RWPE2 (cell line): ENCODE measurements at regions not wholly inside any gene's neighbourhood (a gene's known extent, or its start where the extent isn't known, plus 50 kb on each side); places are given as distances from the start of the nearest gene placed in this dataset.

Source experiments
- ATAC-seq: fragments of 200-7000 bp; cut with Tn5 transposase; 3 replicates; pipeline ENCODE4 v1.9.1; 2021; ENCODE audit warnings: low read depth
- DNase-seq: peaks from one replicate; pipeline ENCODE4 v3.0.0-alpha.2; 2020; ENCODE audit warnings: low spot score
- H3K27ac ChIP-seq: fragments of 450-650 bp; 2 replicates; pipeline ENCODE4 v1.5.1; 2017; ENCODE audit warnings: mild to moderate bottlenecking; ENCODE audit not compliant: poor library complexity, severe bottlenecking
- H3K27me3 ChIP-seq: fragments of 250-450 bp; sonication (Bioruptor Pico); 2 replicates; pipeline ENCODE4 v1.5.1; 2021; ENCODE audit warnings: mild to moderate bottlenecking, moderate library complexity; ENCODE audit not compliant: insufficient read depth, poor library complexity, severe bottlenecking
- H3K36me3 ChIP-seq: fragments of 250-450 bp; sonication (Bioruptor Pico); 2 replicates; pipeline ENCODE4 v1.5.1; 2020; ENCODE audit warnings: low read depth, mild to moderate bottlenecking, moderate library complexity
- H3K4me1 ChIP-seq: fragments of 250-450 bp; sonication (Bioruptor Pico); 2 replicates; pipeline ENCODE4 v1.5.1; 2021; ENCODE audit warnings: mild to moderate bottlenecking, moderate library complexity; ENCODE audit not compliant: insufficient read depth, poor library complexity, severe bottlenecking
- H3K4me3 ChIP-seq: fragments of 250-450 bp; sonication (Bioruptor Pico); 2 replicates; pipeline ENCODE4 v1.5.1; 2021; ENCODE audit warnings: mild to moderate bottlenecking, moderate library complexity; ENCODE audit not compliant: severe bottlenecking
- H3K9me3 ChIP-seq: fragments of 250-450 bp; sonication (Bioruptor Pico); 2 replicates; pipeline ENCODE4 v1.5.1; 2021; ENCODE audit warnings: mild to moderate bottlenecking, moderate library complexity; ENCODE audit not compliant: severe bottlenecking
- CTCF ChIP-seq: fragments of 450-650 bp; IDR thresholded peaks from one replicate; pipeline ENCODE4 v1.5.1; 2017; ENCODE audit warnings: mild to moderate bottlenecking, moderate library complexity; ENCODE audit not compliant: poor library complexity, severe bottlenecking

GRCh38 chr15:92772626-92773244, 117.2 kb upstream of the FAM174B start:
- Histone ChIP-seq H3K27ac (no peak overlapping the region), H3K4me3 (no peak overlapping the region), H3K9me3 (no peaks in the 10 kb centered on the region), H3K4me1 (no peaks in the 10 kb centered on the region), H3K27me3 (no peaks in the 10 kb centered on the region), H3K36me3 (no peaks in the 10 kb centered on the region)
- no peak for DNase-seq
- ATAC-seq: no peak
- no peak for TF ChIP-seq CTCF

- Histone ChIP-seq H3K4me1 (no peaks in the 10 kb centered on the region), H3K27me3 (no peaks in the 10 kb centered on the region), H3K27ac (no peak overlapping the region), H3K4me3 (no peak overlapping the region), H3K36me3 (no peaks in the 10 kb centered on the region), H3K9me3 (no peaks in the 10 kb centered on the region)
- ATAC-seq (no peak), DNase-seq (no peak)
- no peak for TF ChIP-seq CTCF
Observed at GRCh38 chr15:92773340-92773739, 117.8 kb upstream of the FAM174B start.

- no peak for ATAC-seq
- no peak for TF ChIP-seq CTCF
Observed at GRCh38 chr15:92779874-92780273, 120.2 kb upstream of the CHD2 start.

GRCh38 chr15:92780843-92781242, 119.3 kb upstream of the CHD2 start:
- no peak overlapping the region for H3K27ac ChIP-seq
- H3K27me3 ChIP-seq: no peaks in the 10 kb centered on the region
- peaks cover 6% of the 10 kb centered on the region for H3K9me3 ChIP-seq
- DNase-seq (no peak), ATAC-seq (no peak)
- H3K4me3 ChIP-seq: no peak overlapping the region
- TF ChIP-seq CTCF: no peak
- no peaks in the 10 kb centered on the region for H3K4me1 ChIP-seq
- no peaks in the 10 kb centered on the region for H3K36me3 ChIP-seq

More at GRCh38 chr15:92779874-92780273, 120.2 kb upstream of the CHD2 start:
- no peaks in the 10 kb centered on the region for H3K36me3 ChIP-seq
- no peak for DNase-seq
- H3K27me3 ChIP-seq: no peaks in the 10 kb centered on the region
- H3K4me1 ChIP-seq: no peaks in the 10 kb centered on the region
- no peak overlapping the region for H3K4me3 ChIP-seq
- H3K9me3 ChIP-seq: peaks cover 6% of the 10 kb centered on the region
- H3K27ac ChIP-seq: no peak overlapping the region

- H3K27ac ChIP-seq: no peak overlapping the region
- H3K36me3 ChIP-seq: no peaks in the 10 kb centered on the region
- DNase-seq: no peak
- no peaks in the 10 kb centered on the region for H3K4me1 ChIP-seq
- no peak overlapping the region for H3K4me3 ChIP-seq
- no peak for TF ChIP-seq CTCF
- ATAC-seq: no peak
- H3K27me3 ChIP-seq: no peaks in the 10 kb centered on the region
- peaks cover 6% of the 10 kb centered on the region for H3K9me3 ChIP-seq
Observed at GRCh38 chr15:92781925-92782453, 118.1 kb upstream of the CHD2 start.
